ENCODE measurements at regions not wholly inside any gene's neighbourhood (a gene's known extent, or its start where the extent isn't known, plus 50 kb on each side); places are given as distances from the start of the nearest gene placed in this dataset.

DNA sequence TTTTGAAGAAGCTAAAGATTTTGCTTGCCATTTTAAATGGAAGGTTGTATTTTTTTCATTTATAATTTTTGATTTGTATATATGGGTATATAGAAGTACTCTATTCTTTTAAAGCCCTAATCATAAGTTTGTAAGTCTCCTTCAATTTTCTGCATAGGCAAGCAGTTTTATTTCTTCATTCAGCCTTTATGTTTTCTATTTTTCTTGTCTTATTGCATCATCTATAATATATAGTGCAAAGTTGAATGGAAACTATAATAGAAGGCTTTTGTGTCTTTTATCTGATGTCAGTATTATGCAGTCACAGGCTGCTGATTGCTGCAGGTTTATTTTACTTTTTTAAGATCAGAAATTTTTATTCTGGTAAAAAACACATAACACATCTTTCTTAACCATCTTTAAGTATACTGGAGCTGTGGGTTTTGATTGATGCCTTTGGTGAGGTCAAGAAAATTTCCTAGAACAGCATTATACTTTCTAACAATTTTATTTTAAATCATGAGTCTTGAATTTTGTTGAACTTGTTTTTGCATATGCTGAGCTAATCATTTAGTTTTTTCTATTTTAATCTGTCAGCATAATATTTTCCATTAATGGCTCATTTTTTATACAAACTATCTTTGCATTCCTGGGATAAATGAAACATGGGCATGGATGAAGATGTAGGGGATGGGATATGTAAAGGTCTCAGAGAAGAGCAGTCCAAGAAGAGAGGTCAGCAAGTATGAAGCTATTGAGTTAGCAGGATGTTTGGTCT, 366.7 kb upstream of the MAP3K7 start:
- H3K36me3 ChIP-seq, result no peaks in the 10 kb centered on the region
- no peaks in the 10 kb centered on the region for H3K9me3 ChIP-seq
- H3K27ac ChIP-seq, result no peak overlapping the region
- intact Hi-C loops (cut with DNase I), result no loop called here
- no peaks in the 10 kb centered on the region for H3K4me1 ChIP-seq
- no peak for DNase-seq (ENCODE audit: low spot score in 2 of 2)
- H3K27me3 ChIP-seq, result no peaks in the 10 kb centered on the region
- no peak overlapping the region for H3K4me3 ChIP-seq
- TF ChIP-seq, protein P1, sequence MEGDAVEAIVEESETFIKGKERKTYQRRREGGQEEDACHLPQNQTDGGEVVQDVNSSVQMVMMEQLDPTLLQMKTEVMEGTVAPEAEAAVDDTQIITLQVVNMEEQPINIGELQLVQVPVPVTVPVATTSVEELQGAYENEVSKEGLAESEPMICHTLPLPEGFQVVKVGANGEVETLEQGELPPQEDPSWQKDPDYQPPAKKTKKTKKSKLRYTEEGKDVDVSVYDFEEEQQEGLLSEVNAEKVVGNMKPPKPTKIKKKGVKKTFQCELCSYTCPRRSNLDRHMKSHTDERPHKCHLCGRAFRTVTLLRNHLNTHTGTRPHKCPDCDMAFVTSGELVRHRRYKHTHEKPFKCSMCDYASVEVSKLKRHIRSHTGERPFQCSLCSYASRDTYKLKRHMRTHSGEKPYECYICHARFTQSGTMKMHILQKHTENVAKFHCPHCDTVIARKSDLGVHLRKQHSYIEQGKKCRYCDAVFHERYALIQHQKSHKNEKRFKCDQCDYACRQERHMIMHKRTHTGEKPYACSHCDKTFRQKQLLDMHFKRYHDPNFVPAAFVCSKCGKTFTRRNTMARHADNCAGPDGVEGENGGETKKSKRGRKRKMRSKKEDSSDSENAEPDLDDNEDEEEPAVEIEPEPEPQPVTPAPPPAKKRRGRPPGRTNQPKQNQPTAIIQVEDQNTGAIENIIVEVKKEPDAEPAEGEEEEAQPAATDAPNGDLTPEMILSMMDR (IDR thresholded peaks at IDR 0.05), result no peak

DNA sequence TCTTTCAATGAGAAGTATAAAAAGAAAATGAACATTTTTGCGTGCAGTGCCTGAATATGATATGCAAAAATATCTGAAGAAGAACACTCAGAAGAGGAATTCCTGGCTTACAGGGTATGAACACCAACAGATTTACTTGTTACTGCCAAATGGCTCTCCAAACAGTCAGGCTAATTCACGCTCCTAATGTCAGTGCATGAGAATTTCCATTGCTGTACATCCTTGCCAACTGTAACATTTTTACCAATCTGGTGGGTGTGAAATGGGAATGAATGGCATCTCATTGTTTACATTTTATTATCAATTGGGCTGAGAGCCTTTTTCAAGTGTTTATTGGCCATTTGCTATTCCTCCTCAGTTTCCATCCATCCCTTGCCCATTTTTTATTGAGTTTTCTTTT, 365.3 kb upstream of the MAP3K7 start:
- Histone ChIP-seq H3K36me3 (no peaks in the 10 kb centered on the region), H3K4me1 (no peaks in the 10 kb centered on the region), H3K27ac (no peak overlapping the region), H3K9me3 (no peaks in the 10 kb centered on the region), H3K4me3 (no peak overlapping the region), H3K27me3 (no peaks in the 10 kb centered on the region)
- intact Hi-C loops (cut with DNase I), result no loop called here
- no peak for DNase-seq (ENCODE audit: low spot score in 2 of 2)
- TF ChIP-seq, protein P1 (IDR thresholded peaks at IDR 0.05), result no peak

DNA sequence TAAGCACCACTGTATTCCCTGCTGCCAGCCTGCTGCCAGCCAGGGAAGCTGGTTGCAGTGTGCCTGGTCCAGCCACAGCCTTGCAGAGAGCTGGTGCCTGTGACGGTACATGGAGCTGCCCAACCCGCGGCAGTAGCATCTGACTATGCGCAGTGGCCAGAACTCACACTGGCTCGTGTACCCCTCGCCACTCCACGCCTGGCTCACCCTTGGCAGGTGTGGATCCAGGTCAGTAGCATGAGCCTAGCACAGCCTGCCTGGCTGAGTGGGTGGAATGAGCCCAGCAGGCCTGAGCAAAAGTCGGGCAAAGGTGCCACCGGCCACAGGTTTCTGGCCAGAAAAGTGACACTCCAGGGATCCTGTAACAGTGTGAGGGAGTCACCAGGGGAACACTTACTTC, 361.7 kb upstream of the MAP3K7 start:
- H3K4me1 ChIP-seq, result no peaks in the 10 kb centered on the region
- no peaks in the 10 kb centered on the region for H3K36me3 ChIP-seq
- H3K4me3 ChIP-seq, result no peak overlapping the region
- H3K27me3 ChIP-seq, result no peaks in the 10 kb centered on the region
- TF ChIP-seq, protein P1 (IDR thresholded peaks at IDR 0.05), result no peak
- H3K9me3 ChIP-seq, result no peaks in the 10 kb centered on the region
- DNase-seq (ENCODE audit: low spot score in 2 of 2), result no peak
- intact Hi-C loops (cut with DNase I), result no loop called here
- no peak overlapping the region for H3K27ac ChIP-seq

DNA sequence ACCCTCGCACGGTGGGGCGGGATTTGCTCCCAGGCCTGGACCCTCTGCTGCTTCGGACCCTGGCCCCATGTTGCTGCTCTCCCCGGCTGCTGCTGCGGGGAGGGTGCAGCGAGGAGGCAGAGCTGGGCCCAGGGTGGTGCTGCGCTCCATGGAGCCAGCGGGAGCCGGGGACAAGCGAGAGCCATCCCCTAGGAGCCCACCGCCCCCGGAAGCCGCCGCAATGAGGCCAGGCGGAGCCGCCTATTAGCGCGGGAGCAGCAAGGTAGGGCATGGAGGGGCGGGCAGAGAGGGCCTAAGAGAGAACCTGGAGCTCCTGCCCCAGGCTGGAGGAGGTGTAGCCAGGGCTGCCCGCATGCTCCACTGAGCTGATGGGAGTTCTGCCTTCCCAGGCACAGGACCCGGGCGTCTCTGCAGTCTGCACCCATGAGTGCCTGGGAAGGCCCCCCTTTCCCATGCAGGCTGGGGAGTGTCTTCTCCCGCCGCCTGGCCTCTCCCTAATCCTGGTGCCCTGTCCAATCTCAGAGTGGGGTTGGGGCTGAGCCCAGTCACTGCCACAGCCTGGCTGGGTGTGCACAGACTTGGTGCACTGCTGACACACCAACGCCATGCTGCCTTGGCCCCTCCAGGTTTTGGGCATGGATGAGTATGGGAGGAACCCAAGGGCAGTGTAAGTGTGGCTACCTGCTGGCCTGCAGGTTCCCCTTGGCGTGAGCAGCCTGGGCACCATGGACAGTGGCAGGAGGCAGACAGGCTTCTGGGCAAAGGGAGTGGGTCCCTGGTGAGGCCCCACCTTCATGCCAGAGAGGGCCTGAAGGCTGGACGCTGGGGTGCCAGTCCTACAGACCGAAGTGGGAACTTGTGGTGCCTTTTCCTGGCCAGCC, 360.6 kb upstream of the MAP3K7 start:
- no peak for DNase-seq (ENCODE audit: low spot score in 2 of 2)
- TF ChIP-seq, protein P1 (IDR thresholded peaks at IDR 0.05), result no peak
- Histone ChIP-seq H3K36me3 (no peaks in the 10 kb centered on the region), H3K4me3 (no peak overlapping the region), H3K27ac (no peak overlapping the region), H3K9me3 (no peaks in the 10 kb centered on the region), H3K4me1 (no peaks in the 10 kb centered on the region), H3K27me3 (no peaks in the 10 kb centered on the region)
- intact Hi-C loops (cut with DNase I), result no loop called here

DNA sequence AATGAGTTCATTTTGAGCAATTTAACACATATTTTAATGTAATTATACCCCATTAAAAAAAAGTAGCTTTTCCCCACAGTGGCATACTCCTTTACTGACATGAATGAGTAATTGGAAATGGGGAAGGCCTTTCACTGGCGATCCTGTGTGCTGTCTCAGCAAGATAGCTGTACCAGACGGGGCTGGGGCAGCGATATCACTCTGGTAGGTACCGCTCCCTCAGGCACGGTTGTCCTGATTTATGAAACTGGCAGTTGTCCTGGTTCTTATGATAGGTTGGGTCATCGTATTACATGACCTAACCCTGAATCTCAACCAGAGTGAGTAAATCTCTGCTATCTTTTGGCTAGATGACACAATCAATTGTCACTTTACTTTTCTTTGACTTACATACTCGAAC, 355.0 kb upstream of the MAP3K7 start:
- H3K4me3 ChIP-seq, result no peak overlapping the region
- intact Hi-C loops (cut with DNase I), result no loop called here

More for the DNA sequence above, 355.0 kb upstream of the MAP3K7 start:
- no peak overlapping the region for H3K27ac ChIP-seq
- no peak for DNase-seq (ENCODE audit: low spot score in 2 of 2)
- H3K9me3 ChIP-seq, result no peaks in the 10 kb centered on the region
- H3K27me3 ChIP-seq, result no peaks in the 10 kb centered on the region
- TF ChIP-seq, protein P1 (IDR thresholded peaks at IDR 0.05), result no peak
- H3K36me3 ChIP-seq, result no peaks in the 10 kb centered on the region
- H3K4me1 ChIP-seq, result no peaks in the 10 kb centered on the region
